CD4-positive, alpha-beta T cell (primary cell): ENCODE measurements at regions not wholly inside any gene's neighbourhood (a gene's known extent, or its start where the extent isn't known, plus 50 kb on each side); places are given as distances from the start of the nearest gene placed in this dataset.

Experiments
- ATAC-seq: fragments of 200-7000 bp; cut with Tn5 transposase; one replicate; pipeline ENCODE4 v1.10.0; 2022; ENCODE audit warnings: mild to moderate bottlenecking; ENCODE audit not compliant: poor library complexity
- CTCF ChIA-PET: fragments of 350-600 bp; sonication (Branson Sonifier 250); formaldehyde crosslinking; loops from one replicate; lab custom pipeline; 2021; ENCODE audit warnings: antibody characterized with exemption, inconsistent platforms; lab: Charles Lee
- POLR2A ChIA-PET: fragments of 350-600 bp; sonication (Branson Sonifier 250); formaldehyde crosslinking; loops from one replicate; lab custom pipeline; 2021; ENCODE audit warnings: antibody characterized with exemption, inconsistent platforms; lab: Charles Lee
- DNase-seq, 14 experiments: peaks; one replicate each; pipeline ENCODE4 v3.0.0-alpha.2; 2013 to 2020; ENCODE audit warnings: mixed read lengths in 2 of 14
- H3K27ac ChIP-seq, 2 donors: one replicate each; pipeline versions ENCODE4 v1.5.1 to v1.7.0; 2013; ENCODE audit warnings: low read length in 2 of 2, low read depth in 1 of 2, mild to moderate bottlenecking in 1 of 2
- H3K27me3 ChIP-seq, 2 experiments: 1 replicate in 1 of 2; 2 replicates in 1 of 2; pipeline versions ENCODE4 v1.6.1 to v1.7.0; 2013; ENCODE audit warnings: low read length in 2 of 2, control low read depth in 1 of 2, mild to moderate bottlenecking in 1 of 2, moderate library complexity in 1 of 2; ENCODE audit not compliant: insufficient read depth in 2 of 2, control insufficient read depth in 1 of 2
- H3K36me3 ChIP-seq: one replicate; pipeline ENCODE4 v1.6.1; 2013; ENCODE audit warnings: low read length, control low read depth; ENCODE audit not compliant: insufficient read depth
- H3K4me1 ChIP-seq: one replicate; pipeline ENCODE4 v1.6.1; 2013; ENCODE audit warnings: low read length, control low read depth; ENCODE audit not compliant: insufficient read depth
- H3K4me3 ChIP-seq: one replicate; pipeline ENCODE4 v1.5.1; 2013; ENCODE audit warnings: mild to moderate bottlenecking, low read length, moderate library complexity
- H3K9me3 ChIP-seq, 2 experiments: 1 replicate in 1 of 2; 2 replicates in 1 of 2; pipeline versions ENCODE4 v1.6.1 to v1.7.0; 2013; ENCODE audit warnings: low read length in 2 of 2, mild to moderate bottlenecking in 2 of 2, control low read depth in 1 of 2, moderate library complexity in 1 of 2; ENCODE audit not compliant: control insufficient read depth in 1 of 2, insufficient read depth in 1 of 2
- H3K27ac Mint-ChIP-seq: one replicate; pipeline ENCODE4 v1.8.0; 2020; ENCODE audit warnings: mixed read lengths
- H3K27me3 Mint-ChIP-seq: one replicate; pipeline ENCODE4 v1.8.0; 2021; ENCODE audit warnings: mixed read lengths
- H3K36me3 Mint-ChIP-seq: one replicate; pipeline ENCODE4 v1.8.0; 2021; ENCODE audit warnings: low read depth, mixed read lengths
- H3K4me1 Mint-ChIP-seq: one replicate; pipeline ENCODE4 v1.8.0; 2021; ENCODE audit warnings: low read depth, mixed read lengths
- H3K4me3 Mint-ChIP-seq: one replicate; pipeline ENCODE4 v1.8.0; 2020; ENCODE audit warnings: mild to moderate bottlenecking, mixed read lengths
- H3K9me3 Mint-ChIP-seq: one replicate; pipeline ENCODE4 v1.8.0; 2020; ENCODE audit warnings: mixed read lengths
- intact Hi-C, 2 experiments: fragments of 100-400 bp; cut with DNase I in 1 of 2; cut with micrococcal nuclease in 1 of 2; formaldehyde crosslinking; loops; one replicate each; pipeline versions ENCODE4 v1.15.1 to v1.9.0; 2023 to 2025; cut with DNase I, micrococcal nuclease
- TF ChIP-seq, protein P1 (sequence below): fragments of 200-600 bp; IDR thresholded peaks from one replicate; pipeline ENCODE4 v1.8.0; 2022; ENCODE audit warnings: antibody characterized with exemption, mild to moderate bottlenecking

DNA sequence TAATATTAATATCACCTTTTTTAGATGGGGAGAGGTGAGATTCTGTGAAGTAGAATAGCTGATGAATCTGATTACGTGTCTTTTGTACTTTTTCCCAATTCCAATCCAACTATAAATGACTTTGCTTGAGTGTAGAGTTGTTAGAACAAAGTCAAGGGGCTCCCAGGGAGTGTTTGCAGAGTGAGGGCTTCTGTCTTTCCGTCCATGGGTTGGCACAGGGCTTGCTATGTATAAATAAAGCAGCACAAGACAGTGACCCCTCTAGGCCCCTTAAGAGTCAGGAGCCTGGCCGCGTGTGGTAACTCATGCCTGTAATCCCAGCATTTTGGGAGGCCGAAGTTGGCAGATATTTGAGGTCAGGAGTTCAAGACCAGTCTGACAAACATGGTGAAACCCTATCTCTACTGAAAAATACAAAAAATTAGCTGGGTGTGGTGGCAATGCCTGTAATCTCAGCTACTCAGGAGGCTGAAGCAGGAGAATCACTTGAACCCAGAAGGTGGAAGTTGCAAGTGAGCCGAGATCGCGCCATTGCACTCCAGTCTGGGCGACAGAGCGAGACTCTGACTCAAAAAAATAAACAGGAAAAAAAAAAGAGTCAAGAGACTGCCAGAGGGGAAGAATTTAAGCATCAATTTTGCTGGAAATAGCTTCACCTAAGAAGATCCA, 127.9 kb upstream of the HS3ST3A1 start:
- POLR2A ChIA-PET: no interaction called here
- intact Hi-C loops: no loop called here
- DNase-seq: no peak
- Histone ChIP-seq H3K9me3 (peaks cover 0 to 6% of the 10 kb centered on the region in 2 experiments), H3K4me3 (no peak overlapping the region), H3K27ac (no peak overlapping the region), H3K36me3 (no peaks in the 10 kb centered on the region), H3K27me3 (no peaks in the 10 kb centered on the region), H3K4me1 (no peaks in the 10 kb centered on the region)
- Mint-ChIP-seq H3K36me3 (no peaks in the 10 kb centered on the region), H3K27ac (no peak overlapping the region), H3K9me3 (peaks cover 2% of the 10 kb centered on the region), H3K4me1 (no peaks in the 10 kb centered on the region), H3K27me3 (no peaks in the 10 kb centered on the region), H3K4me3 (no peak overlapping the region)
- CTCF ChIA-PET: no interaction called here
- TF ChIP-seq, protein P1, sequence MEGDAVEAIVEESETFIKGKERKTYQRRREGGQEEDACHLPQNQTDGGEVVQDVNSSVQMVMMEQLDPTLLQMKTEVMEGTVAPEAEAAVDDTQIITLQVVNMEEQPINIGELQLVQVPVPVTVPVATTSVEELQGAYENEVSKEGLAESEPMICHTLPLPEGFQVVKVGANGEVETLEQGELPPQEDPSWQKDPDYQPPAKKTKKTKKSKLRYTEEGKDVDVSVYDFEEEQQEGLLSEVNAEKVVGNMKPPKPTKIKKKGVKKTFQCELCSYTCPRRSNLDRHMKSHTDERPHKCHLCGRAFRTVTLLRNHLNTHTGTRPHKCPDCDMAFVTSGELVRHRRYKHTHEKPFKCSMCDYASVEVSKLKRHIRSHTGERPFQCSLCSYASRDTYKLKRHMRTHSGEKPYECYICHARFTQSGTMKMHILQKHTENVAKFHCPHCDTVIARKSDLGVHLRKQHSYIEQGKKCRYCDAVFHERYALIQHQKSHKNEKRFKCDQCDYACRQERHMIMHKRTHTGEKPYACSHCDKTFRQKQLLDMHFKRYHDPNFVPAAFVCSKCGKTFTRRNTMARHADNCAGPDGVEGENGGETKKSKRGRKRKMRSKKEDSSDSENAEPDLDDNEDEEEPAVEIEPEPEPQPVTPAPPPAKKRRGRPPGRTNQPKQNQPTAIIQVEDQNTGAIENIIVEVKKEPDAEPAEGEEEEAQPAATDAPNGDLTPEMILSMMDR: no peak
- no peak for ATAC-seq

DNA sequence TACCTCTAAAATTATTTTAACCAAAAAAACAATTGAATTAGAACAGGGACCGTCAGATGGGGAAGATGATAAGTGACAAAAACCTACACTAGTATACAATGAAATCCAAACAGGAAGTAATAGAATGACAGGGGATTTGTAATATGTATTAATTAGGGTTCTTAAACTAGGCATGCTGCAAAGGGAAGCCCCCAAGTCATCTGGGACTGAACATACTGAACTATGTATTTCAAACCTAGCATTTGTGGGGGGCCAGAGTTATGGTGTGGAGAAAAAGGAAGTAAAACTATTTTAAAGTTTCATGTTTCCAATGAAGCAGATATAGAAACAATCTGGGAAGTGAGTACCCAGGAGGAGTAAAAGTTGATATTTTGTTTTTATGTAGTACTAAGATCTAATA, 133.2 kb upstream of the HS3ST3A1 start:
- no peaks in the 10 kb centered on the region for H3K27me3 Mint-ChIP-seq
- peaks cover 2% of the 10 kb centered on the region for H3K9me3 Mint-ChIP-seq
- no peaks in the 10 kb centered on the region for H3K4me1 Mint-ChIP-seq
- POLR2A ChIA-PET: no interaction called here
- peaks cover 0 to 6% of the 10 kb centered on the region in 2 experiments for H3K9me3 ChIP-seq
- no peak overlapping the region for H3K27ac ChIP-seq
- no peak overlapping the region for H3K4me3 ChIP-seq
- H3K27ac Mint-ChIP-seq: no peak overlapping the region
- H3K36me3 Mint-ChIP-seq: no peaks in the 10 kb centered on the region
- H3K27me3 ChIP-seq: no peaks in the 10 kb centered on the region
- no peak for DNase-seq
- TF ChIP-seq, protein P1: no peak
- CTCF ChIA-PET: no interaction called here
- ATAC-seq: no peak
- no peaks in the 10 kb centered on the region for H3K36me3 ChIP-seq
- intact Hi-C loops: no loop called here
- no peak overlapping the region for H3K4me3 Mint-ChIP-seq
- no peaks in the 10 kb centered on the region for H3K4me1 ChIP-seq

DNA sequence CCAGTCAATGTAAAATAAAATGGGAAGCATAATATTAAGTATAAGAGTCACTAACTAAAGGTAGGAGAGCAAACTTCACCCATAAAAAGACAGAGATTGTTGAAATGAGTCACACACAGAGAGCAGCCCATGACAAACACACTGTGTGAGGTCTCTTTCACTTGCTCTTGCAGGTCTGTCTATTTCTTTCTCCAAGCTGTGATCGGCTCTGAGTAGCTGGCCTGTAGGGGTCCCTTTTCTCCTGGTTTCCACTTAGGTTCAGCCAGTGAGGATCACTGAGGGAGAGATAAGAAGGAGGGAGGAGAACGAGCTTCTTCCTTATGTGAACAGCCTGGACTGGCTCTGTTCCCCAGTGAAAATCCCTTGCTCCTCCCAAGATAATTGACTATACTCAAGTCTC, 133.7 kb upstream of the HS3ST3A1 start:
- ChIA-PET CTCF (no interaction called here), POLR2A (no interaction called here)
- no peak overlapping the region for H3K4me3 Mint-ChIP-seq
- H3K36me3 ChIP-seq: no peaks in the 10 kb centered on the region
- intact Hi-C loops: no loop called here
- no peak overlapping the region for H3K4me3 ChIP-seq
- H3K4me1 ChIP-seq: no peaks in the 10 kb centered on the region
- TF ChIP-seq, protein P1: no peak
- peaks cover 2% of the 10 kb centered on the region for H3K9me3 Mint-ChIP-seq
- no peaks in the 10 kb centered on the region for H3K27me3 ChIP-seq
- H3K36me3 Mint-ChIP-seq: no peaks in the 10 kb centered on the region
- H3K27ac ChIP-seq: no peak overlapping the region
- no peaks in the 10 kb centered on the region for H3K4me1 Mint-ChIP-seq
- ATAC-seq: no peak
- no peak for DNase-seq
- H3K9me3 ChIP-seq: peaks cover 0 to 6% of the 10 kb centered on the region in 2 experiments
- H3K27ac Mint-ChIP-seq: no peak overlapping the region
- H3K27me3 Mint-ChIP-seq: no peaks in the 10 kb centered on the region
